GM18867 (cell line): ENCODE measurements at regions not wholly inside any gene's neighbourhood (a gene's known extent, or its start where the extent isn't known, plus 50 kb on each side); places are given as distances from the start of the nearest gene placed in this dataset.

Experiments used
- ATAC-seq: cut with Tn5 transposase; IDR thresholded peaks from one replicate; pipeline ENCODE4 v1.9.1; 2021; ENCODE audit warnings: mild to moderate bottlenecking, moderate library complexity; ENCODE audit not compliant: unreplicated experiment

DNA sequence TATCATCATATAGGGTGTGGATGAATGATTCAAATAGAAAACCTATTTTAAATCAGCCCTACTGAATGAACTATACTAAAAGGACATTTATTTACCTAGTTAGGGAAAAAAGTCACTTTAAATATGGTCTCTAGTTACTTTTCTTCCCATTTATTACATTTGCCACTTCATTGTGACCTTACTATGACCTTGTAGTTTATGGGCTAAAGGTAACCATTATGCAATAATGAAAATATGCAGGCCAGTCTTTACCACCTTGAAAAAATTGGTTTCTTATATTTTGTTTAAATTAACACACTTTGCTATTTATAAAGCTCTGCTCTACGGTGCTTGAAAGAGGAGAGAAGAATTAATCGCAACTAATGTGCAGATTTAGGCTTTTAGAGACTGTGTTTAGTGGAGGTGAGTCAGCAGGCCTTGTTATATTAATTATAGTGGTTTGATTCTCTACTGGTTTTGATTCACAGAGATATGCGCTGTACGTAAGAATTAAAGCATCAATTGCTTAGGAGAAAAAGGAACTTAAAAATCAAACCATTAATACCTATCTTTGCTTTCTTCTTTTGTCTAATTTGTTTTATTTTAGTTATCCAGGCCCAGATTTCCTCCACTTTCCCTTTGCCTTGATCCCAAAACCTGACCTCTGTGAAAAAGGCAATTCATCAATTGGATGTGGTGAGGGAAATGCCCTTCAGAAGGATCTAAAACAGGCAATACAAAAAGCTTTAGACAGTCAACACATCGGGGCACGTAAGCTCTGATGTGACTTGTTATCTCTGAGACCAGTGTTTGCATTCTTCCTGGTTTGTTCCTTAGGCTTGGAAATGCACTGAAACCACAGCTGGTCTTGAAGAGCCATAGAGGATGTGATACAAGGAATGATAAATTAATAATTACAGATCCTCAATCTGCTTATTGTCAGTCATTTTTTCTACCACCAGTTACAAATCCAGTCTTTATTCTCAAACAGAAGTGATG lies 141.2 kb upstream of the HDAC9 start:
- ATAC-seq, result no peak

DNA sequence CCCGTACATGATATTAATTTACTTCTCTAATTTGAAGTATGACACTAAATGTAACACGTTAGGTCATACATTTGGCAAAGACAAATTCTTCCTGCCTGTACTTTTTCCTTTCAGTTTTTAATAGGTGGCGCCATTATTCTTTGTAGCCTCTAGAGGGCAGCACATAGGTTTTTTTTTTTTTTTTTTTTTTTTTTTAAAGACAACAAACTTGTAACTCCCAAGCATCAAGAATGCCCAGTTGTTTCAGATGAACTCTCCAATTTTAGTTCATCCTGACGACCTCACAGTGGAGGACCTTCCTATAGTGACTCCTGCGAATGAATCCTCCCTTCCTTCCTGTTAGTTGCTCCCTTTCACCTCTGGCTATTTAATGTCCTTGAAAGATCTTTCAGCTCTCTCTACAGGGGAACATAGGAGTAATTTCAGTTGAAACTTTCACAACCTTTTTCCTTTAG lies 139.3 kb upstream of the HDAC9 start:
- ATAC-seq, result peak; percentile 60

DNA sequence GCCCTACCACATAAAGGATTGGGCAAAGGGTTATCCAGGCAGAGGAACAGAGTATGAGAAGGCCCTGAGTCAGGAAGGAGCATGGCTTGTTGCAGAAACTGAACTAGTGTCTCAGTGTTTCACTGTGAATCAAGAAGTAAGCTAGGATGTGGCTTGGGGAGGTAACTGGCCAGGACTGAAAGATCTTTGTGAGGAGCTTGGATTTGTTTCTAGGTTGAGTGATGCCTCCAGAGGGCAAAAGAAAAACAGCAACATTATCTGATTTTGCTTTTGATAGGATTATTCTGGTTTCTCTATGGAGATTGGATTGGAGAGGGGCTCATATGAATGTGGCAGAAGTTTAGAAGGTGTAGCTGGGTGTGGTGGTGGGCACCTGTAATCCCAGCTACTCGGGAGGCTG lies 137.9 kb upstream of the HDAC9 start:
- ATAC-seq, result no peak

GRCh38 chr7:18361756-18362155 lies 133.8 kb upstream of the HDAC9 start:
- no peak for ATAC-seq

DNA sequence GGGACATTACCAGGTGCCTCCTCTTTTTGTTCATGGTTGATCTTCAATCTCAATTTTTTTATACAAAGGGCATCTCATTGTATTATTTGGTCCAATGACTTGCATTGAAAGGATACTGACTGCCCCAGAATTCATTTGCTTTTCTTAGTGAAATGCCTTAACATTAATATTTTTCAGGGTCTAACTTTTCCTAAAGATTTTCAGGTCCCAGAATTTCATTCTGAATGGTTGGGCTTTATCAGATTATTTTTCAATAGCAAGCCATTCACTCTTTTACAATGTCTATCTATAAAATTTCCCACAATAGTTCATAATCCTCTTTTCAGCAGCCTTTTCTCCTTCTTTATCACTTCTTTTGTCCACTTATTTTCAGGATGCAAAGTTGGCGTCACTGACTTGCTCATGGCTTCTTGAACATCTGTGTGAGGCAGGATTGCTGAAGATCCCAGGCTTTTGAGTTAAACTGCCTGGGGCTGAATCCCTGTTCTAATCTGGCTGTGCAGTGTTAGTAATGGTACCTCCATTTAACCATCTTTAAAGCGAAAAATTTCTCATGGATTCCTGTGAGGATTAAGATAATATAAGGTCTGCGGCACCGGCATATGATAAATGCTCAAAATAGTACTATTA lies 131.7 kb upstream of the HDAC9 start:
- no peak for ATAC-seq

DNA sequence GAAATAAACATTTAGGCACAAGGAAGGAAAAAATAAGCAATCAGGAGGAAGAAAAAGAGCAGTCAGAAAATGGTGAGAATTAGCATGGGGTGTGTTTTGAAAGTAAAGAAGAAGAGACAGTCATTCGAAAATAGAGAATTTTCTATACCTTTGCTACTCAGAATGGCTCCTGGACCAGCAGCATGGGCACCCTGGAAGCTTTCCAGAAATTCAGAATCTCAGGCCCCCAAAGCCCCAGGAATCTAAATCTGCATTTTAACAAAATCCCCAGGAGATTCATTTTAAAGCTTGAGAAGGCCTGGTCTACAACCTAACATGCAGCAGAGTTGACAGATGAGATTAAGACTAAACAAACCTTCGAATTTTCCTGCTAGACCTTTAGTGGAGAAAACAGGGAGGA lies 131.2 kb upstream of the HDAC9 start:
- no peak for ATAC-seq

GRCh38 chr7:18366394-18366793 lies 129.2 kb upstream of the HDAC9 start:
- no peak for ATAC-seq

GRCh38 chr7:18369011-18369410 lies 126.5 kb upstream of the HDAC9 start:
- ATAC-seq, result no peak

DNA sequence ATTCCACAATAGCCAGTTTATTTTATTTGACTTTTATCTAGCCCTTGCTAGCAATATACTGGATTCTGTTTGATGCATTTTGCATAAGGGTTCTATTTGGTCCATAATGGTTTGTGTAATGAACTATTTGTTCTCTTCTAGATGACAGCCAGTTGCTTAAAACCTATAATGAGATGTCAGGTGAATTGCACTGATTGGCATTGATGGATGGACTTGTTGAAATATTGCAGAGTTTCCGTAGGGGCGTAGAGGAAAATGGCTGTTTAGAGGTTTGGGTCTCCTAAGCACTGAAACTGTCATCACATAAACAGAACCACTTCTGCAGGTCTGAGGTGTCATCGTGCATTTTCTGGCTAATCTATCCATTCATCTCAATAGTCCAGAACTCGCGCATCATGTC lies 124.9 kb upstream of the HDAC9 start:
- no peak for ATAC-seq

DNA sequence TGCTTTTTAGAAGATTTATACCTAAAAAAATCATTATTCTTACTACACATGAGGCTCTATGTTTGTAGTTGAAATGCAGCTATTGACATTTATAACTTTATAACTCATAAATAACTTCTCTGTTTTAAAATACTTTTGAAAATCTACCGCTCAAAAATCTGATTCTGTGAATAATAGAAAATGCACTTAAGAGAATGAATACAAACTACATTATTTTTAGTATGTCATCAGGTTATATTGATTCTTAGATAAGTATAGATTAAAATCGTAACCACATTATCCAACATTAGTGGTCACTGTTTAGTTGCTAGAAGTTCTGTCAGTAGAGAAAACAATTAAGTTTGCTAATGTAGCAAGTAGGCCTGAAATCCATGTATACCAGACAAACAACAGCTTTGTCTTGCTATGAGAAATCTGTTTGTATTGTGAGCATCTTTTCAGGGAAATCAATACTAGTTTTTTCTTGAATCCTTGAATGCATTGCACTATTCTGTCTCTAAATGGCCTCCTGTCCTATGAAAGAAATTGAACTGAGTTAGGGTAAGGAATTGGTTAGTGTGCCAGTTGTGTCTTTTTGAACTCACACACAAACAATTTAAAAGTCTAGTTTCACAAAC lies 116.5 kb upstream of the HDAC9 start:
- no peak for ATAC-seq

DNA sequence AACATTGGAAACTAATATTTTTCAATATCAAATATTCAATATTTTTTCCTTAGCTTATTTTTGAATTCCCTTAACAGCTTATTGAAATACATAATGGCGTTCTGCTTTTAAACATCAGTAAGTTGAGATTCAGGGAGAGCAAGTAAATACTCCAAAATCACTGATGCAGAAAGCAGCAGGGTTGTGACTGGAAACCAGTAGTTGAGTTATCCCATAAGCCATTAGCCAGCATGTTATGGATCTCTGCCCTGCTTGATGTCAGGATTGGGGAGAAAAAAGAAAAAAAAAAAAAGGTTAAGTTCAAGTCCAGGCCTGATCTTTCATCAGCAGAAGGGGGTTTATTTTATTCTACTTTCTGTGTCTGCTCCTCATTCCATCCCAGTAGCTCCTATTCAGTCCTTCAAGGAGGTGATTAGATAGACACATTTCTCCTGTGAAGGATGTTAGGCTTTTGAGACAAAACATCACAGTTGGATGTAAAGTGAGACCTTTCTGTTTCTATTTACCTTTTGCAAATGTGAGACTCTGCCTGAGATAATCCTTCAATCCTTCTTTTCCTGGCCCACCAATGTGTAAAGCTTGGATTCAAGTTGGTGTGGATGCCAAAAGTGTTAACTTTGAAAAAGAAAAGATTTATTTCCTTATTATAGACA lies 110.9 kb upstream of the HDAC9 start:
- no peak for ATAC-seq

DNA sequence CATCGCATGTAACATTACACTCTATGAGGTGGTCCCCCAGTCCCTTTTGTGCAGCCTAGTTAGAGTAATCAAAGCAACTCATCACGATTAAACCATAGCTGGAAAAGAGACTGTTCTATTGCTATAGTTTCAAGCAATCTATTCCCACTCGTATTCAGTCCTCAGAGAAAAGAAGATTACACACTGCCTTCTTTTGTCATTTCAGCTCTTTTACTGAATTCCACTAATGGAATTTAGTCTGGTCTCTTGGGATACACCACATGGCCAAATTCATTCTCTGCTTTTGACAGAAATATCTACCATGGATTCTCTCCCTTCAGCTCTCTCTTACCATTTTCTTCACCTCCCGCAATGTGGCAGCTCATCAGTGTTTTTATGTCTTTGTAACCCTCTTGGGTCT lies 108.9 kb upstream of the HDAC9 start:
- no peak for ATAC-seq

GRCh38 chr7:18387191-18387735 lies 108.3 kb upstream of the HDAC9 start:
- ATAC-seq, result no peak

- peak; percentile 32 for ATAC-seq
Measured at GRCh38 chr7:18390535-18390907, 105.0 kb upstream of the HDAC9 start.

DNA sequence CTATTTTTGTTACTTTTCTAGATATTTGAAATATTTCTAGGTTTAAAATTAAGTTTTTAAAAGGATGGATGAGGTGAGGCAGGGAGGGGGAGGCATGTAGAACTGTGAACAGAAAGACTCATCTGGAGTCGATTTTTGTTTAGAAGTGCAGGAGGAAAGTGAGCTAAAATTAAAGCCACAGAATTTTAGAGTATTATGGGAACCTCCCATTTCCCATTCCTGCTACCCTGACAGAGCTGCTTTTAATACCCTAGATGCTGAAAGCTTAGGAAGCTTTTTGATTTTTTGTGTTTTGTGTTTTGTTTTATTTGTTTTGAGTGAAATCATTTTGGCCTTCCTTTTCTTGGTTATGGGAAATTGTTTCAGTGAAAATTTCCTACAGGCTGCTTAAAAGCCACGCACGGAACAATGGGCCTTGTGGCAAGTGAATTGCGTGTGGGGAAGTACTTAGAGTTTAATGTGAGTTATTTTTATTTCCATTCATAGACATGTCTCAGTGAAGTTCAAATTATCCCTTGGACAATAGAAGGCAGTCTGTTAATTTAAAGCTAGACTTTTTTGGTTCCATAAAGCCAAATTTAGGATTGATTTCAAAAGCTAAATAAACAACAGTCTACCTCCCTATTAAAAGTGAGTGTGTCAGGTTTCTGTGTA lies 102.0 kb upstream of the HDAC9 start:
- ATAC-seq, result no peak

GRCh38 chr7:18395868-18396267 lies 99.7 kb upstream of the HDAC9 start:
- ATAC-seq, result no peak

DNA sequence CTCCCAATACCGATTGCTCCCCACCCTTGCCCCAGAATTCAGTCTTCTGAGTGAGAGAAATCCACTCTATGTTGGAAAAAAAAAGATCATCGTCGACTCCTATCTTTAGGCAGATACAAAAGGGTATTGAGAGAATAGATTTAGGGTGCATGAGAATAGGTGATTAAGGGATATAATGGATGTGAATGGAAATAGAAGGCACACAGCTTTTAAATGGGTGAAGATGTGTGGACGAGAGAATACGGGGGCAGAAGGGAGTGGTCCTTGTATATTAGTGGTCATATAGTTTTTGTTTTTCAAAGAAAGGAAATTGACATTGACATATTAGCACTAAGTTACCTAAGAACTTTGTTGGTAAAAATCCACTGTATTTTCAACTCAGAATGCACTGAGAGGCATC lies 98.6 kb upstream of the HDAC9 start:
- no peak for ATAC-seq

GRCh38 chr7:18399436-18400235 lies 95.9 kb upstream of the HDAC9 start:
- ATAC-seq, result no peak

- no peak for ATAC-seq
Measured at GRCh38 chr7:18400275-18400674, 95.3 kb upstream of the HDAC9 start.

GRCh38 chr7:18400726-18401125 lies 94.8 kb upstream of the HDAC9 start:
- no peak for ATAC-seq
